ENCODE measurements at regions not wholly inside any gene's neighbourhood (a gene's known extent, or its start where the extent isn't known, plus 50 kb on each side); places are given as distances from the start of the nearest gene placed in this dataset.

DNA sequence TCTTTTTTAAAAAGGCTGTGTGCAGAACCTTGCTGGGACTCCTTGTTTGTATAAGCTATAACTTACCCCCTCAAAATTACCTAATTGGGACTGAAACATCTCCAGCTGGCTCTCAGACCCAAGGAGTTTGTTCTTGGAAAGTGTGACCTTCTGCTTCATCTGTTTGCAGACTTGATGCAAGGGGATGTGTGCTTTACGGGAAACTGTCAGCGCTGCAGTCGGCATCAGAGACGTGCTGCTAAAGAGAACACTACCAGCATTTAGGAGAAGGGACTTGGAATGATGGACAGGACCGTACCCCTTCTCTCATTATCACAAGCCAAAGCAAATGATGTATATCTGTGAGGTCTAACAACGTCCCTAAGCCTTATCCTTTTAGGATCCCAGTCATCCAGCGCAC, 174.2 kb upstream of the PARP11 start (continued):
- TF ChIP-seq, protein P1, sequence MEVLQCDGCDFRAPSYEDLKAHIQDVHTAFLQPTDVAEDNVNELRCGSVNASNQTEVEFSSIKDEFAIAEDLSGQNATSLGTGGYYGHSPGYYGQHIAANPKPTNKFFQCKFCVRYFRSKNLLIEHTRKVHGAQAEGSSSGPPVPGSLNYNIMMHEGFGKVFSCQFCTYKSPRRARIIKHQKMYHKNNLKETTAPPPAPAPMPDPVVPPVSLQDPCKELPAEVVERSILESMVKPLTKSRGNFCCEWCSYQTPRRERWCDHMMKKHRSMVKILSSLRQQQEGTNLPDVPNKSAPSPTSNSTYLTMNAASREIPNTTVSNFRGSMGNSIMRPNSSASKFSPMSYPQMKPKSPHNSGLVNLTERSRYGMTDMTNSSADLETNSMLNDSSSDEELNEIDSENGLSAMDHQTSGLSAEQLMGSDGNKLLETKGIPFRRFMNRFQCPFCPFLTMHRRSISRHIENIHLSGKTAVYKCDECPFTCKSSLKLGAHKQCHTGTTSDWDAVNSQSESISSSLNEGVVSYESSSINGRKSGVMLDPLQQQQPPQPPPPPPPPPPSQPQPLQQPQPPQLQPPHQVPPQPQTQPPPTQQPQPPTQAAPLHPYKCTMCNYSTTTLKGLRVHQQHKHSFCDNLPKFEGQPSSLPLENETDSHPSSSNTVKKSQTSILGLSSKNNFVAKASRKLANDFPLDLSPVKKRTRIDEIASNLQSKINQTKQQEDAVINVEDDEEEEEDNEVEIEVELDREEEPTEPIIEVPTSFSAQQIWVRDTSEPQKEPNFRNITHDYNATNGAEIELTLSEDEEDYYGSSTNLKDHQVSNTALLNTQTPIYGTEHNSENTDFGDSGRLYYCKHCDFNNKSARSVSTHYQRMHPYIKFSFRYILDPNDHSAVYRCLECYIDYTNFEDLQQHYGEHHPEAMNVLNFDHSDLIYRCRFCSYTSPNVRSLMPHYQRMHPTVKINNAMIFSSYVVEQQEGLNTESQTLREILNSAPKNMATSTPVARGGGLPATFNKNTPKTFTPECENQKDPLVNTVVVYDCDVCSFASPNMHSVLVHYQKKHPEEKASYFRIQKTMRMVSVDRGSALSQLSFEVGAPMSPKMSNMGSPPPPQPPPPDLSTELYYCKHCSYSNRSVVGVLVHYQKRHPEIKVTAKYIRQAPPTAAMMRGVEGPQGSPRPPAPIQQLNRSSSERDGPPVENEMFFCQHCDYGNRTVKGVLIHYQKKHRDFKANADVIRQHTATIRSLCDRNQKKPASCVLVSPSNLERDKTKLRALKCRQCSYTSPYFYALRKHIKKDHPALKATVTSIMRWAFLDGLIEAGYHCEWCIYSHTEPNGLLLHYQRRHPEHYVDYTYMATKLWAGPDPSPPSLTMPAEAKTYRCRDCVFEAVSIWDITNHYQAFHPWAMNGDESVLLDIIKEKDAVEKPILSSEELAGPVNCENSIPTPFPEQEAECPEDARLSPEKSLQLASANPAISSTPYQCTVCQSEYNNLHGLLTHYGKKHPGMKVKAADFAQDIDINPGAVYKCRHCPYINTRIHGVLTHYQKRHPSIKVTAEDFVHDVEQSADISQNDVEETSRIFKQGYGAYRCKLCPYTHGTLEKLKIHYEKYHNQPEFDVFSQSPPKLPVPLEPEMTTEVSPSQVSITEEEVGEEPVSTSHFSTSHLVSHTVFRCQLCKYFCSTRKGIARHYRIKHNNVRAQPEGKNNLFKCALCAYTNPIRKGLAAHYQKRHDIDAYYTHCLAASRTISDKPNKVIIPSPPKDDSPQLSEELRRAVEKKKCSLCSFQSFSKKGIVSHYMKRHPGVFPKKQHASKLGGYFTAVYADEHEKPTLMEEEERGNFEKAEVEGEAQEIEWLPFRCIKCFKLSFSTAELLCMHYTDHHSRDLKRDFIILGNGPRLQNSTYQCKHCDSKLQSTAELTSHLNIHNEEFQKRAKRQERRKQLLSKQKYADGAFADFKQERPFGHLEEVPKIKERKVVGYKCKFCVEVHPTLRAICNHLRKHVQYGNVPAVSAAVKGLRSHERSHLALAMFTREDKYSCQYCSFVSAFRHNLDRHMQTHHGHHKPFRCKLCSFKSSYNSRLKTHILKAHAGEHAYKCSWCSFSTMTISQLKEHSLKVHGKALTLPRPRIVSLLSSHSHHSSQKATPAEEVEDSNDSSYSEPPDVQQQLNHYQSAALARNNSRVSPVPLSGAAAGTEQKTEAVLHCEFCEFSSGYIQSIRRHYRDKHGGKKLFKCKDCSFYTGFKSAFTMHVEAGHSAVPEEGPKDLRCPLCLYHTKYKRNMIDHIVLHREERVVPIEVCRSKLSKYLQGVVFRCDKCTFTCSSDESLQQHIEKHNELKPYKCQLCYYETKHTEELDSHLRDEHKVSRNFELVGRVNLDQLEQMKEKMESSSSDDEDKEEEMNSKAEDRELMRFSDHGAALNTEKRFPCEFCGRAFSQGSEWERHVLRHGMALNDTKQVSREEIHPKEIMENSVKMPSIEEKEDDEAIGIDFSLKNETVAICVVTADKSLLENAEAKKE (CRISPR knock-in tag; IDR thresholded peaks at IDR 0.05), result no peak
- TF ChIP-seq, protein P2, sequence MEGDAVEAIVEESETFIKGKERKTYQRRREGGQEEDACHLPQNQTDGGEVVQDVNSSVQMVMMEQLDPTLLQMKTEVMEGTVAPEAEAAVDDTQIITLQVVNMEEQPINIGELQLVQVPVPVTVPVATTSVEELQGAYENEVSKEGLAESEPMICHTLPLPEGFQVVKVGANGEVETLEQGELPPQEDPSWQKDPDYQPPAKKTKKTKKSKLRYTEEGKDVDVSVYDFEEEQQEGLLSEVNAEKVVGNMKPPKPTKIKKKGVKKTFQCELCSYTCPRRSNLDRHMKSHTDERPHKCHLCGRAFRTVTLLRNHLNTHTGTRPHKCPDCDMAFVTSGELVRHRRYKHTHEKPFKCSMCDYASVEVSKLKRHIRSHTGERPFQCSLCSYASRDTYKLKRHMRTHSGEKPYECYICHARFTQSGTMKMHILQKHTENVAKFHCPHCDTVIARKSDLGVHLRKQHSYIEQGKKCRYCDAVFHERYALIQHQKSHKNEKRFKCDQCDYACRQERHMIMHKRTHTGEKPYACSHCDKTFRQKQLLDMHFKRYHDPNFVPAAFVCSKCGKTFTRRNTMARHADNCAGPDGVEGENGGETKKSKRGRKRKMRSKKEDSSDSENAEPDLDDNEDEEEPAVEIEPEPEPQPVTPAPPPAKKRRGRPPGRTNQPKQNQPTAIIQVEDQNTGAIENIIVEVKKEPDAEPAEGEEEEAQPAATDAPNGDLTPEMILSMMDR (conservative IDR thresholded peaks at IDR 0.05; ENCODE audit: low read depth in 2 of 2), result no peak
- TF ChIP-seq, protein P3, sequence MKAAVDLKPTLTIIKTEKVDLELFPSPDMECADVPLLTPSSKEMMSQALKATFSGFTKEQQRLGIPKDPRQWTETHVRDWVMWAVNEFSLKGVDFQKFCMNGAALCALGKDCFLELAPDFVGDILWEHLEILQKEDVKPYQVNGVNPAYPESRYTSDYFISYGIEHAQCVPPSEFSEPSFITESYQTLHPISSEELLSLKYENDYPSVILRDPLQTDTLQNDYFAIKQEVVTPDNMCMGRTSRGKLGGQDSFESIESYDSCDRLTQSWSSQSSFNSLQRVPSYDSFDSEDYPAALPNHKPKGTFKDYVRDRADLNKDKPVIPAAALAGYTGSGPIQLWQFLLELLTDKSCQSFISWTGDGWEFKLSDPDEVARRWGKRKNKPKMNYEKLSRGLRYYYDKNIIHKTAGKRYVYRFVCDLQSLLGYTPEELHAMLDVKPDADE (IDR thresholded peaks at IDR 0.05), result no peak
- TF ChIP-seq EZH2phosphoT487 (IDR thresholded peaks at IDR 0.05; ENCODE audit: unreplicated experiment), result no peak
- no peak for TF ChIP-seq NANOG (IDR thresholded peaks at IDR 0.05; ENCODE audit: borderline replicate concordance)

DNA sequence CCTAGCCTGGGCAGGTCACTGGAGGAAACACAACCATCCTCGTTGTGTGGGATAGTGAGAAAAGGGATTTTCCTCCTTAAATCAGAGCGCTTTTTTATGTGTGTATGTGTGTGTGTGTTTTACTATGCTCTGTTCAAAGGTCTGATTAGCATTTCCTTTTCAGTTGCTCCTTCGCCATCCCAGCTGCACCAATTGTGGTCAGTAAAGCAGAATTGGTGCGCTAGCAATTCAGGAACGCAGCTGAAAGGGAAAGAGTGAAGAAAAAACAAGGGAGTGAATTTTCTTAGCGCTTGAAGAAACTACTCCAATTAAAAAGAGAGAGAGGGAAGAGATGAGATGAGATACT, 173.3 kb upstream of the PARP11 start:
- Histone ChIP-seq H4K20me1 (replicated peaks; ENCODE audit: insufficient read depth) (no peaks in the 10 kb centered on the region), H3F3A (replicated peaks; ENCODE audit: low read depth) (no peaks in the 10 kb centered on the region), H3K9me2 (ENCODE audit: insufficient read depth) (peaks cover 6% of the 10 kb centered on the region; the same call in 1 of the 2 replicates), H2AFZ (peak overlapping the region; percentile 9; the same call in 1 of the 2 replicates), H3K4me1 (ENCODE audit: insufficient read depth) (peaks cover 14% of the 10 kb centered on the region; the same call in 1 of the 2 replicates), H3K79me2 (replicated peaks; ENCODE audit: insufficient read depth) (no peaks in the 10 kb centered on the region), H3K36me3 (ENCODE audit: insufficient read depth) (no peaks in the 10 kb centered on the region), H3K27ac (ENCODE audit: low read depth) (no peak overlapping the region), H3K27me3 (ENCODE audit: insufficient read depth) (no peaks in the 10 kb centered on the region), H3K4me3 (no peak overlapping the region), H3K4me2 (no peak overlapping the region; the same call in 1 of the 2 replicates)
- DNase-seq (ENCODE audit: low spot score) (no peak), ATAC-seq (no peak)
- H3K36me3 Mint-ChIP-seq (ENCODE audit: low read depth), result no peaks in the 10 kb centered on the region
- peaks cover 6% of the 10 kb centered on the region for H3K27me3 Mint-ChIP-seq (ENCODE audit: insufficient read depth, low read depth, poor library complexity)
- peaks cover 5% of the 10 kb centered on the region; the same call in 2 of the 3 replicates for H3K9me3 Mint-ChIP-seq
- 0 out of 2 replicates have a peak overlapping the region, but pooled peaks have one; percentile 26 for H3K27ac Mint-ChIP-seq
- H3K4me3 Mint-ChIP-seq, result no peak overlapping the region
- peaks cover 17% of the 10 kb centered on the region for H3K4me1 Mint-ChIP-seq
- no peak for TF ChIP-seq EZH2phosphoT487 (IDR thresholded peaks at IDR 0.05; ENCODE audit: unreplicated experiment)
- TF ChIP-seq, protein P3 (IDR thresholded peaks at IDR 0.05), result no peak
- no peak for TF ChIP-seq JUNB (IDR thresholded peaks at IDR 0.05; ENCODE audit: unreplicated experiment)
- TF ChIP-seq EZH2 (IDR thresholded peaks at IDR 0.05; ENCODE audit: low read depth, unreplicated experiment), result no peak
- TF ChIP-seq ZNF331 (CRISPR knock-in tag; IDR thresholded peaks at IDR 0.05; ENCODE audit: low read depth), result no peak
- TF ChIP-seq, protein P2 (conservative IDR thresholded peaks at IDR 0.05; ENCODE audit: low read depth in 2 of 2), result no peak
- TF ChIP-seq STAT1 (IDR thresholded peaks at IDR 0.05; ENCODE audit: unreplicated experiment), result no peak

Data from GM23338 (cell line).